GM19452 (cell line): ENCODE measurements at regions not wholly inside any gene's neighbourhood (a gene's known extent, or its start where the extent isn't known, plus 50 kb on each side); places are given as distances from the start of the nearest gene placed in this dataset.
A peak's percentile ranks its signal among the peaks of the same experiment; 100 is the strongest.
"Not testable (repeated sequence)": the region's sequence is repeated elsewhere in the genome, so short reads cannot be mapped to it uniquely, and the experiment has no call there.

ENCODE experiments used
- ATAC-seq: cut with Tn5 transposase; IDR thresholded peaks from one replicate; pipeline ENCODE4 v1.9.1; 2021; ENCODE audit not compliant: unreplicated experiment

GRCh38 chr10:61279400-61279799 is 173.8 kb downstream of the TMEM26 start:
- ATAC-seq = peak; percentile 88

- no peak for ATAC-seq
Observed at GRCh38 chr10:61278556-61278955, 174.6 kb downstream of the TMEM26 start.

- no peak for ATAC-seq
Observed at GRCh38 chr10:61272781-61273180, 180.4 kb downstream of the TMEM26 start.

GRCh38 chr10:61271127-61271780 is 181.9 kb downstream of the TMEM26 start:
- ATAC-seq = no peak

GRCh38 chr10:61263518-61263917 is 189.7 kb downstream of the TMEM26 start:
- ATAC-seq = no peak

- no peak for ATAC-seq
Observed at GRCh38 chr10:61262486-61263261, 190.5 kb downstream of the TMEM26 start.

GRCh38 chr10:61257956-61258496 is 195.2 kb downstream of the TMEM26 start:
- no peak for ATAC-seq

GRCh38 chr10:61257136-61257535 is 196.0 kb downstream of the TMEM26 start:
- ATAC-seq = no peak

GRCh38 chr10:61252326-61252725 is 200.9 kb downstream of the TMEM26 start:
- not testable (repeated sequence) for ATAC-seq

GRCh38 chr10:61251089-61251488 is 202.1 kb downstream of the TMEM26 start:
- no peak for ATAC-seq

- no peak for ATAC-seq
Observed at GRCh38 chr10:61250131-61250530, 203.1 kb downstream of the TMEM26 start.

- ATAC-seq = no peak
Observed at GRCh38 chr10:61248013-61248412, 205.2 kb downstream of the TMEM26 start.

- ATAC-seq = no peak
Observed at GRCh38 chr10:61244261-61244775, 208.9 kb downstream of the TMEM26 start.

- ATAC-seq = no peak
Observed at GRCh38 chr10:61232780-61233179, 220.4 kb downstream of the TMEM26 start.

GRCh38 chr10:61225939-61226338 is 227.2 kb downstream of the TMEM26 start:
- ATAC-seq = no peak

GRCh38 chr10:61223576-61223975 is 229.6 kb downstream of the TMEM26 start:
- ATAC-seq = no peak

GRCh38 chr10:61219696-61220095 is 233.5 kb downstream of the TMEM26 start:
- no peak for ATAC-seq

GRCh38 chr10:61217851-61218565 is 235.2 kb downstream of the TMEM26 start:
- ATAC-seq = no peak

GRCh38 chr10:61215246-61215645 is 237.9 kb downstream of the TMEM26 start:
- ATAC-seq = no peak

- no peak for ATAC-seq
Observed at GRCh38 chr10:61211468-61211867, 241.7 kb downstream of the TMEM26 start.

GRCh38 chr10:61197057-61197456 is 253.1 kb upstream of the RHOBTB1 start:
- ATAC-seq = no peak
